ENCODE measurements at regions not wholly inside any gene's neighbourhood (a gene's known extent, or its start where the extent isn't known, plus 50 kb on each side); places are given as distances from the start of the nearest gene placed in this dataset.

GRCh38 chr11:115042002-115042401, 363.7 kb downstream of the NXPE2 start:
- Histone ChIP-seq H3K4me3 (ENCODE audit: low read length in 3 of 3) (no peak overlapping the region), H3K27me3 (ENCODE audit: control insufficient read depth in 3 of 3, insufficient read depth in 3 of 3, low read length in 3 of 3) (no peaks in the 10 kb centered on the region), H3K9ac (ENCODE audit: low read depth in 1 of 3, low read length in 3 of 3) (no peak overlapping the region), H3K9me3 (ENCODE audit: control insufficient read depth in 3 of 3, low read length in 3 of 3) (no peaks in the 10 kb centered on the region), H3K27ac (ENCODE audit: low read depth, low read length) (no peak overlapping the region), H3K4me1 (ENCODE audit: control insufficient read depth in 3 of 3, insufficient read depth in 3 of 3, low read length in 3 of 3) (no peaks in the 10 kb centered on the region), H3K36me3 (ENCODE audit: control insufficient read depth in 3 of 3, insufficient read depth in 3 of 3, low read length in 3 of 3) (no peaks in the 10 kb centered on the region)

DNA sequence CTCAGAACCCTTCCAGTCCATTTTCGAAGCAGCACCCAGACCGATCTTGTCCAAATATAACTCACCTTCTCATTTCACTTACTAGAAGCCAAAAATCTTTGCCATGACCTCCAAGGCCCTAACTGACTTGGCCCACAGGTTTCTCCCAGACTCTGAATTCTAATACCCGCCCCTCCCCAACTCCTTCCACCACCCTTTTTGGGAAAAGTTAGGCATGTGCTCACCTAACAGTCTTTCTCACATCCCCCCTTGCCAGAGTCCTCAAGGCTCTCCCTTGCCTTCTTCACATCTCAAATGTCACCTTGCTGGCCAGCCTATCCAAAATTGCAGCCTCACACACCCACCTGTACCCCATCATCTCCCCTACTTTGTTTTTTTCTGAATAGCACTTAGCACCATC, 369.3 kb downstream of the NXPE2 start:
- H3K9me3 ChIP-seq (ENCODE audit: control insufficient read depth in 3 of 3, low read length in 3 of 3): no peaks in the 10 kb centered on the region
- H3K27ac ChIP-seq (ENCODE audit: low read depth, low read length): no peak overlapping the region
- H3K27me3 ChIP-seq (ENCODE audit: control insufficient read depth in 3 of 3, insufficient read depth in 3 of 3, low read length in 3 of 3): peaks cover 0 to 4% (median 0%) of the 10 kb centered on the region in 3 donors
- no peak overlapping the region for H3K4me3 ChIP-seq (ENCODE audit: low read length in 3 of 3)
- H3K4me1 ChIP-seq (ENCODE audit: control insufficient read depth in 3 of 3, insufficient read depth in 3 of 3, low read length in 3 of 3): peaks cover 2 to 5% (median 4%) of the 10 kb centered on the region in 3 donors
- no peak overlapping the region for H3K9ac ChIP-seq (ENCODE audit: low read depth in 1 of 3, low read length in 3 of 3)
- no peaks in the 10 kb centered on the region for H3K36me3 ChIP-seq (ENCODE audit: control insufficient read depth in 3 of 3, insufficient read depth in 3 of 3, low read length in 3 of 3)

GRCh38 chr11:115049796-115050195, 371.5 kb downstream of the NXPE2 start:
- no peak overlapping the region for H3K27ac ChIP-seq (ENCODE audit: low read depth, low read length)
- H3K4me3 ChIP-seq (ENCODE audit: low read length in 3 of 3): no peak overlapping the region
- H3K27me3 ChIP-seq (ENCODE audit: control insufficient read depth in 3 of 3, insufficient read depth in 3 of 3, low read length in 3 of 3): peaks cover 0 to 4% (median 0%) of the 10 kb centered on the region in 3 donors
- no peaks in the 10 kb centered on the region for H3K36me3 ChIP-seq (ENCODE audit: control insufficient read depth in 3 of 3, insufficient read depth in 3 of 3, low read length in 3 of 3)
- H3K9me3 ChIP-seq (ENCODE audit: control insufficient read depth in 3 of 3, low read length in 3 of 3): no peaks in the 10 kb centered on the region
- no peak overlapping the region for H3K9ac ChIP-seq (ENCODE audit: low read depth in 1 of 3, low read length in 3 of 3)
- H3K4me1 ChIP-seq (ENCODE audit: control insufficient read depth in 3 of 3, insufficient read depth in 3 of 3, low read length in 3 of 3): peaks cover 2 to 5% (median 4%) of the 10 kb centered on the region in 3 donors

DNA sequence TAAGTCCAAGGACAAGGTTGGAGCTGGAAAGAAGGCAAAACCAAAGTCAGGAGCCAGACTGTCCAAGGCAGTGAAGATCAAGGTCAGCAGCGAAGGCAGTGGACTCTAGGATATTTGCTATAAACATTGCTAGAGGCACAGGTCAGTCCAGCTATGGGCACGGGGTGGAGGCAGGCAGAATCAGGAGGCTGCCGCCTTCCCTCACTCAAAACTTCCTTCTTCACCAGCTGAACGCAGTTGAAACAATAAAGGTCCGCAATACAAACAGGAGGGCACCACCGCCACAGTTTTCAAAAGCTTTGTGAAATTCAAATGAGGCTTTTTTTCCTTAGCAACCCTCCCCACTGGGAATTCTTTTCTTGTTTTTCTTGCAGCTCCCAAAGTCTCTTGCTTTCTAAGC, 372.4 kb downstream of the NXPE2 start:
- no peak overlapping the region for H3K9ac ChIP-seq (ENCODE audit: low read depth in 1 of 3, low read length in 3 of 3)
- no peak overlapping the region for H3K27ac ChIP-seq (ENCODE audit: low read depth, low read length)
- H3K36me3 ChIP-seq (ENCODE audit: control insufficient read depth in 3 of 3, insufficient read depth in 3 of 3, low read length in 3 of 3): no peaks in the 10 kb centered on the region
- no peak overlapping the region for H3K4me3 ChIP-seq (ENCODE audit: low read length in 3 of 3)
- no peaks in the 10 kb centered on the region for H3K9me3 ChIP-seq (ENCODE audit: control insufficient read depth in 3 of 3, low read length in 3 of 3)
- H3K4me1 ChIP-seq (ENCODE audit: control insufficient read depth in 3 of 3, insufficient read depth in 3 of 3, low read length in 3 of 3): peaks cover 2 to 5% (median 4%) of the 10 kb centered on the region in 3 donors
- H3K27me3 ChIP-seq (ENCODE audit: control insufficient read depth in 3 of 3, insufficient read depth in 3 of 3, low read length in 3 of 3): peaks cover 0 to 4% (median 0%) of the 10 kb centered on the region in 3 donors

GRCh38 chr11:115051938-115052590, 373.7 kb downstream of the NXPE2 start:
- H3K4me1 ChIP-seq (ENCODE audit: control insufficient read depth in 3 of 3, insufficient read depth in 3 of 3, low read length in 3 of 3): peaks cover 2 to 5% (median 4%) of the 10 kb centered on the region in 3 donors

DNA sequence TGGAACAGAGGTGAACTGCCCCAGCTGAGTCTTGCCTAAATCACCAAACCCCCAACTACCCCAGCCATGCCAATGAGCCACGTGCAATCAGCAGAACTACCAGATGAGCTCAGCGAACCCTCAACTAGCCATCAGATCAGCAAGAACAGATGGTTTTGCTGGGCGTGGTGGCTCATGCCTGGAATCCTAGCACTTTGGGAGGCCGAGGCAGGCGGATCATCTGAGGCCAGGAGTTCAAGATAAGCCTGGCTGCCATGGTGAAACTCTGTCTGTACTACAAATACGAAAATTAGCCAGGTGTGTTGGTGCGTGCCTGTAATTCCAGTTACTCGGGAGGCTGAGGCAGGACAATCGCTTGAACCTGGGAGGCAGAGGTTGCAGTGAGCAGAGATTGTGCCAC, 374.3 kb downstream of the NXPE2 start:
- H3K4me1 ChIP-seq (ENCODE audit: control insufficient read depth in 3 of 3, insufficient read depth in 3 of 3, low read length in 3 of 3): peaks cover under 1 to 4% (median 1%) of the 10 kb centered on the region in 3 donors
- no peak overlapping the region for H3K27ac ChIP-seq (ENCODE audit: low read depth, low read length)
- peaks cover 0 to 6% (median 2%) of the 10 kb centered on the region in 3 donors for H3K9me3 ChIP-seq (ENCODE audit: control insufficient read depth in 3 of 3, low read length in 3 of 3)
- H3K36me3 ChIP-seq (ENCODE audit: control insufficient read depth in 3 of 3, insufficient read depth in 3 of 3, low read length in 3 of 3): no peaks in the 10 kb centered on the region
- H3K9ac ChIP-seq (ENCODE audit: low read depth in 1 of 3, low read length in 3 of 3): no peak overlapping the region
- peaks cover 0 to 4% (median 0%) of the 10 kb centered on the region in 3 donors for H3K27me3 ChIP-seq (ENCODE audit: control insufficient read depth in 3 of 3, insufficient read depth in 3 of 3, low read length in 3 of 3)
- H3K4me3 ChIP-seq (ENCODE audit: low read length in 3 of 3): no peak overlapping the region

More at GRCh38 chr11:115051938-115052590, 373.7 kb downstream of the NXPE2 start:
- no peak overlapping the region for H3K4me3 ChIP-seq (ENCODE audit: low read length in 3 of 3)
- H3K27ac ChIP-seq (ENCODE audit: low read depth, low read length): no peak overlapping the region
- H3K9me3 ChIP-seq (ENCODE audit: control insufficient read depth in 3 of 3, low read length in 3 of 3): peaks cover 0 to 2% (median under 1%) of the 10 kb centered on the region in 3 donors
- no peaks in the 10 kb centered on the region for H3K36me3 ChIP-seq (ENCODE audit: control insufficient read depth in 3 of 3, insufficient read depth in 3 of 3, low read length in 3 of 3)
- H3K27me3 ChIP-seq (ENCODE audit: control insufficient read depth in 3 of 3, insufficient read depth in 3 of 3, low read length in 3 of 3): peaks cover 0 to 4% (median 0%) of the 10 kb centered on the region in 3 donors
- H3K9ac ChIP-seq (ENCODE audit: low read depth in 1 of 3, low read length in 3 of 3): no peak overlapping the region

DNA sequence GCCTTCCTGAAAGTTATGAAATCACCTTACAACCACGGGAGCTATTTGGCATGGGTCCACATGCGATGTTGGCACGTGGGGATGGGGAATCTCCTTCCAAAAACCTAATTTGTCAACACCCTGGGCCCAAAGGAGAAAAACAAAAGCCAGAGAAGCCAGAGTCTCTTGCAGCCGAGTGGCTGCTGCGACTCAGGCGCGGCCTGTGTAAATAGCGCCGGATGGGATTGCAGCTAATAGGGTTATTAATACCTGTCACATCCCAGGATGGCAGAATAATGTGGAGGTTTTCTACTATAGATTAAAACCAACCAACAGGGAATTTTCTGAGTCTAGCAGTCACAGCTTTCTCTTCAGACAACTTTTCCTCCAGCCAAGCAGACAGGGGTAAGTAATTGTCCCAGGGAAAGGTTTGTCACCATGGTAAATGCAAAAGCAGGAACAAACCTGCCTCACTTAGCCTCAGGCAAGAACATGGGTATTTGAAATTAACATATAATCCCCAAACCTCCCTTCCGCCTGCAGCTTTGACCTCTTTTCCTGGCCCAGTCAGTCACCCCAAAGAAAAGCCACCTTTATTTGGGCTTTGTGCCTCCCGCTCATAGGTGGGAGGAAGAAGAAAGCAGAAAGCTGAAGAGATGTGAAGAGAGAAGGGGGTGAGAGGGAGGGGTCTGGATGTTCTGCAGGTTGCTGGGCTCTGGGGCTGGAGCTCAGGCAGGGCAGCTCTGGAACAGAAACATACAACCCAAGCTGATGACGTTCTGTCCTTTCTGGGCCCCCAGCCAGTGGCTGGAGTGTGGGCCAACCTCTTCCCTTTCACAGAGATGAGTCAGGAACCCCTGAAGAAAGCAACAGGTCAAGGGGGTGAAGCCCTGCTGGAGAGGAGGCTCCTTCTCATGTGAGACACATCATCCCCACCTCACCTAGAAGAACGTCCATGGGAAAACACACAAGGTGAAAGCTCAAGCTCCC, 376.5 kb downstream of the NXPE2 start:
- Histone ChIP-seq H3K4me3 (ENCODE audit: low read length in 3 of 3) (no peak overlapping the region), H3K4me1 (ENCODE audit: control insufficient read depth in 3 of 3, insufficient read depth in 3 of 3, low read length in 3 of 3) (peaks cover 0 to 3% (median 0%) of the 10 kb centered on the region in 3 donors), H3K9ac (ENCODE audit: low read depth in 1 of 3, low read length in 3 of 3) (no peak overlapping the region), H3K27ac (ENCODE audit: low read depth, low read length) (no peak overlapping the region), H3K9me3 (ENCODE audit: control insufficient read depth in 3 of 3, low read length in 3 of 3) (peaks cover 0 to 6% (median 2%) of the 10 kb centered on the region in 3 donors), H3K36me3 (ENCODE audit: control insufficient read depth in 3 of 3, insufficient read depth in 3 of 3, low read length in 3 of 3) (no peaks in the 10 kb centered on the region), H3K27me3 (ENCODE audit: control insufficient read depth in 3 of 3, insufficient read depth in 3 of 3, low read length in 3 of 3) (peaks cover 0 to 1% (median 0%) of the 10 kb centered on the region in 3 donors)

DNA sequence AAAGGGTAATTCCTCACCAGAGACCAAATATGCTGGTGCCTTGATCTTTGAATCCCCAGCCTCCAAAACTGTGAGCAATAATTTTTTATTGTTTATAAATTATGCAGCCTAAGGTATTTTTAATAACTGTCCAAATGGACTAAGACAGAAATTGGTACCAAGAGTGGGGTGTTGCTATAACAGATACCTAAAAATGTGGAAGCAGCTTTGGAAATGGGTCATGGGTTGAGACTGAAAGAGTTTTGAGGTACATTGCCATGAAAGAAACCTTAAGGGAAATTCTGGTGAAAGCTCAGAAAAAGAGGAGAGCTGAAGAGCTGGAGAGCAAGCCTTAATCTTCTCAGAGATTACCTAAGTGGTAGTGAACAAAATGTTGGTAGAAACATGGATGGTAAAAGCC, 378.2 kb downstream of the NXPE2 start:
- H3K4me3 ChIP-seq (ENCODE audit: low read length in 3 of 3): no peak overlapping the region
- no peaks in the 10 kb centered on the region for H3K27me3 ChIP-seq (ENCODE audit: control insufficient read depth in 3 of 3, insufficient read depth in 3 of 3, low read length in 3 of 3)
- H3K36me3 ChIP-seq (ENCODE audit: control insufficient read depth in 3 of 3, insufficient read depth in 3 of 3, low read length in 3 of 3): no peaks in the 10 kb centered on the region
- H3K4me1 ChIP-seq (ENCODE audit: control insufficient read depth in 3 of 3, insufficient read depth in 3 of 3, low read length in 3 of 3): no peaks in the 10 kb centered on the region
- no peak overlapping the region for H3K27ac ChIP-seq (ENCODE audit: low read depth, low read length)
- peaks cover 0 to 6% (median 2%) of the 10 kb centered on the region in 3 donors for H3K9me3 ChIP-seq (ENCODE audit: control insufficient read depth in 3 of 3, low read length in 3 of 3)
- H3K9ac ChIP-seq (ENCODE audit: low read depth in 1 of 3, low read length in 3 of 3): no peak overlapping the region

- Histone ChIP-seq H3K36me3 (ENCODE audit: control insufficient read depth in 3 of 3, insufficient read depth in 3 of 3, low read length in 3 of 3) (no peaks in the 10 kb centered on the region), H3K9ac (ENCODE audit: low read depth in 1 of 3, low read length in 3 of 3) (no peak overlapping the region), H3K27me3 (ENCODE audit: control insufficient read depth in 3 of 3, insufficient read depth in 3 of 3, low read length in 3 of 3) (no peaks in the 10 kb centered on the region), H3K4me3 (ENCODE audit: low read length in 3 of 3) (no peak overlapping the region), H3K27ac (ENCODE audit: low read depth, low read length) (no peak overlapping the region), H3K9me3 (ENCODE audit: control insufficient read depth in 3 of 3, low read length in 3 of 3) (peaks cover 3 to 8% (median 5%) of the 10 kb centered on the region in 3 donors), H3K4me1 (ENCODE audit: control insufficient read depth in 3 of 3, insufficient read depth in 3 of 3, low read length in 3 of 3) (no peaks in the 10 kb centered on the region)
Observed at GRCh38 chr11:115060840-115061239, 382.5 kb downstream of the NXPE2 start.

DNA sequence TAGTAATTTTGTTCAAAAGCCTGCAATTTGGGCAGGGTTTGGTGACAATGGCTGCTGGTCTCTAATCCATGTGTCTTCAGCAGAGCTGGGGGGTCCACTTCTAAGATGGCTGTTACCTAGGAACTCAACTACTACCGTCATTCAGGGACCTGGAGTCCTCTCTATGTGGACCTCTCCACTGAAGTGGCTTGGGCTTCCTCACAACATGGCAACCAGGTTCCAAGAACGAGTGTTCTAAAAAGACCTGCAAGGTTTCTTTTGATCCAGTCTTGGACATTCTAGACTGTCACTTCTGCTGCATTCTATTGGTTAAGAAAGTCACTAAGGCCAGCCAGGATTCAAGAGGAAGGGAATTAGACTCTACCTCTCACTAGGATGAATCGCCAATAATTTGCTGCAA, 387.0 kb downstream of the NXPE2 start:
- H3K36me3 ChIP-seq (ENCODE audit: control insufficient read depth in 3 of 3, insufficient read depth in 3 of 3, low read length in 3 of 3): no peaks in the 10 kb centered on the region
- H3K27ac ChIP-seq (ENCODE audit: low read depth, low read length): no peak overlapping the region
- H3K9me3 ChIP-seq (ENCODE audit: control insufficient read depth in 3 of 3, low read length in 3 of 3): peaks cover 2 to 5% (median 2%) of the 10 kb centered on the region in 3 donors
- no peaks in the 10 kb centered on the region for H3K4me1 ChIP-seq (ENCODE audit: control insufficient read depth in 3 of 3, insufficient read depth in 3 of 3, low read length in 3 of 3)
- H3K4me3 ChIP-seq (ENCODE audit: low read length in 3 of 3): no peak overlapping the region
- no peak overlapping the region for H3K9ac ChIP-seq (ENCODE audit: low read depth in 1 of 3, low read length in 3 of 3)
- no peaks in the 10 kb centered on the region for H3K27me3 ChIP-seq (ENCODE audit: control insufficient read depth in 3 of 3, insufficient read depth in 3 of 3, low read length in 3 of 3)
